HEK293T (cell line): ENCODE measurements at regions not wholly inside any gene's neighbourhood (a gene's known extent, or its start where the extent isn't known, plus 50 kb on each side); places are given as distances from the start of the nearest gene placed in this dataset.

Source experiments
- CTCF ChIA-PET: fragments of 350-600 bp; formaldehyde crosslinking; extraction: SDS; loops from one replicate; lab custom pipeline; 2021; ENCODE audit warnings: antibody characterized with exemption, inconsistent platforms; lab: Yijun Ruan, JAX
- POLR2A ChIA-PET: fragments of 350-600 bp; formaldehyde crosslinking; extraction: SDS; loops from one replicate; lab custom pipeline; 2020; ENCODE audit warnings: antibody characterized with exemption, inconsistent platforms; lab: Yijun Ruan, JAX
- DNase-seq: peaks from one replicate; pipeline ENCODE4 v3.0.0; 2012; ENCODE audit warnings: mixed read lengths; ENCODE audit errors: extremely low spot score
- ARNT ChIP-seq: fragments of 450-650 bp; IDR thresholded peaks from 2 replicates; pipeline ENCODE4 v1.6.1; 2017; ENCODE audit warnings: mild to moderate bottlenecking
- BHLHE40 ChIP-seq: fragments of 450-650 bp; IDR thresholded peaks from 2 replicates; pipeline ENCODE4 v1.6.1; 2016; ENCODE audit warnings: mild to moderate bottlenecking, moderate library complexity, borderline replicate concordance
- CTBP1 ChIP-seq: fragments of 450-650 bp; IDR thresholded peaks from 2 replicates; pipeline ENCODE4 v1.6.1; 2016; ENCODE audit warnings: borderline replicate concordance
- ELF4 ChIP-seq: fragments of 450-650 bp; IDR thresholded peaks from 2 replicates; pipeline ENCODE4 v1.6.1; 2017; ENCODE audit warnings: antibody characterized with exemption
- FOXA1 ChIP-seq: fragments of 450-650 bp; IDR thresholded peaks from 2 replicates; pipeline ENCODE4 v1.6.1; 2016; ENCODE audit warnings: mild to moderate bottlenecking
- FOXK2 ChIP-seq: fragments of 450-650 bp; IDR thresholded peaks from 2 replicates; pipeline ENCODE4 v1.6.1; 2016; ENCODE audit warnings: mild to moderate bottlenecking
- FOXM1 ChIP-seq: fragments of 450-650 bp; IDR thresholded peaks from 2 replicates; pipeline ENCODE4 v1.6.1; 2017; ENCODE audit warnings: mild to moderate bottlenecking, borderline replicate concordance
- HDGF ChIP-seq: fragments of 450-650 bp; IDR thresholded peaks from 2 replicates; pipeline ENCODE4 v1.6.1; 2017; ENCODE audit warnings: antibody characterized with exemption, borderline replicate concordance
- L3MBTL2 ChIP-seq: fragments of 450-650 bp; conservative IDR thresholded peaks from 2 replicates; pipeline ENCODE4 v1.6.1; 2016; ENCODE audit warnings: mild to moderate bottlenecking
- LEF1 ChIP-seq: fragments of 450-650 bp; IDR thresholded peaks from 2 replicates; pipeline ENCODE4 v1.6.1; 2017; ENCODE audit warnings: mild to moderate bottlenecking, borderline replicate concordance
- NFRKB ChIP-seq: fragments of 450-650 bp; IDR thresholded peaks from 2 replicates; pipeline ENCODE4 v1.6.1; 2016; ENCODE audit warnings: mild to moderate bottlenecking, moderate library complexity
- PKNOX1 ChIP-seq: fragments of 450-650 bp; IDR thresholded peaks from 2 replicates; pipeline ENCODE4 v1.6.1; 2016
- SP1 ChIP-seq: fragments of 450-650 bp; IDR thresholded peaks from 2 replicates; pipeline ENCODE4 v1.6.1; 2017
- SUZ12 ChIP-seq: fragments of 450-650 bp; IDR thresholded peaks from 2 replicates; pipeline ENCODE4 v1.6.1; 2016; ENCODE audit warnings: mild to moderate bottlenecking
- TARDBP ChIP-seq: fragments of 450-650 bp; IDR thresholded peaks from 2 replicates; pipeline ENCODE4 v1.6.1; 2016
- ZNF384 ChIP-seq: fragments of 450-650 bp; IDR thresholded peaks from 2 replicates; pipeline ENCODE4 v1.6.1; 2016

DNA sequence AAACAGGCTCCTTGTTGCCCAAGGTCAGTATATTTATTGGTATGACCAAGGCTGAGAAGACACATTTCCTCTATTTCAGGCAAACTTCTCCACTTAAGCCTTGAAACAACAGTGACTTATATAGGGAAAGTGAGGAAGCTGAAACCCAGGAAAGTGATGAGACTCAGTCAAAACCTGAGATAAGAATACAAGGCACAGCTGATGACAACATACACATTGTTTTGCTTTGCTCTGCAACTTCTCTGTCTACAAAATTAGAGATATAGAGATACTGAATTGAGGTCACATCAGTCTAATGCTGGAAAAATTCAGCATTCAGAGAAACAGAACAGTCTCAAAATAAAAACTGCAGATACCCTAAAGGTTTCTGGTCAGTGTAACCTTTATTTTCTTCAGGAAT lies 586.1 kb downstream of the DNAH5 start:
- DNase-seq: no peak
- TF ChIP-seq ELF4: no peak
- no peak for TF ChIP-seq SP1
- ChIA-PET POLR2A (no interaction called here), CTCF (no interaction called here)

GRCh38 chr5:13357929-13358328 lies 586.6 kb downstream of the DNAH5 start:
- ChIA-PET POLR2A (no interaction called here), CTCF (no interaction called here)
- no peak for DNase-seq
- TF ChIP-seq CTBP1: no peak
- TF ChIP-seq ARNT: no peak
- no peak for TF ChIP-seq FOXK2
- no peak for TF ChIP-seq HDGF
- no peak for TF ChIP-seq BHLHE40
- TF ChIP-seq ELF4: no peak
- TF ChIP-seq NFRKB: no peak
- no peak for TF ChIP-seq PKNOX1
- TF ChIP-seq TARDBP: no peak
- no peak for TF ChIP-seq SP1
- no peak for TF ChIP-seq LEF1
- TF ChIP-seq L3MBTL2: no peak
- TF ChIP-seq FOXA1: no peak
- no peak for TF ChIP-seq SUZ12
- TF ChIP-seq ZNF384: no peak
- TF ChIP-seq FOXM1: no peak

DNA sequence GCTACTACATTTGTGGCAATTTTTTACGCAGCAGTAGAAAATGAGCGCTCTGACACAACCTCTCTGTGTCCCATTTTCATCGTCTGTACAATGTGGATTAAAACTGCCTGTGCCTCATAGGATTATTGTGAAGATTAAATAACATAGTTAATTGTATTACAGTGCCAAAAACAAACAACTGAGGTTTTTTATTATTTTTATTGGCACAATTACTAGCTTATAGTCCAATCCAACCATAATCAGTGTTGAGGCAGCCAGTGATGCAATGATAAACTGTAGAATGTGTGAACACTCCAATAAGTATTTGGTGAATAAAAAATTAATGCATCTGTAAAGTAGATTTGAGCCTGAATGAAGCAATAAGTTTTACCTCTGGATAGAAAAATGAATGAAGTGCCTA lies 588.3 kb downstream of the DNAH5 start:
- POLR2A ChIA-PET: no interaction called here
- no peak for DNase-seq
- CTCF ChIA-PET: no interaction called here
- TF ChIP-seq LEF1 (no peak), L3MBTL2 (no peak), SP1 (no peak), PKNOX1 (no peak), ZNF384 (no peak), TARDBP (no peak), ARNT (no peak), FOXM1 (no peak), FOXA1 (no peak), NFRKB (no peak), HDGF (no peak), ELF4 (no peak), SUZ12 (no peak), BHLHE40 (no peak), CTBP1 (no peak), FOXK2 (no peak)

GRCh38 chr5:13354611-13355010 lies 589.9 kb downstream of the DNAH5 start:
- DNase-seq: no peak
- POLR2A ChIA-PET: no interaction called here
- CTCF ChIA-PET: no interaction called here
- TF ChIP-seq LEF1: no peak

GRCh38 chr5:13350767-13351166 lies 593.7 kb downstream of the DNAH5 start:
- no peak for DNase-seq
- CTCF ChIA-PET: no interaction called here
- TF ChIP-seq ARNT: no peak
- POLR2A ChIA-PET: no interaction called here

DNA sequence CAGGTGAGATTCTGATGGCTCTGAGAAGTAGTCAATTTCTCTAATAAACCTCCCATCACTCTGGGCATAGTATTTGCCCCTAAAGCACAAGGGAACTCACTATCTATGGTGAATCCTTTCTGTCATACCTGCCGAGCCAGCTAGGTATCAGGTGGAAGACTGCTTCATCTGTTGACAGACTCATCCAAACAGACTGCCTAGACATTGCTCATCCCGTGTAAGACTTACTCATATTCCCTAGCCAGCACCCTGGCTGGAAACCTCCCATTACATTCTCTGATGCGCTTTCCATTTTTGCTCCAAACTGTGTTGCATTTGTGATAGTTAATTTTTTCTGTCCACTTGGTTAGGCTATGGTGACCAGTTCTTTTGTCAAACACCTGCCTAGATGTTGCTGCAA lies 595.9 kb downstream of the DNAH5 start:
- no peak for DNase-seq
- no peak for TF ChIP-seq ARNT
- no peak for TF ChIP-seq SUZ12
- TF ChIP-seq LEF1: no peak
- no peak for TF ChIP-seq L3MBTL2
- TF ChIP-seq FOXK2: no peak
- no peak for TF ChIP-seq HDGF
- TF ChIP-seq SP1: no peak
- TF ChIP-seq ELF4: no peak
- TF ChIP-seq PKNOX1: no peak
- TF ChIP-seq FOXA1: no peak
- TF ChIP-seq FOXM1: no peak
- TF ChIP-seq CTBP1: no peak
- TF ChIP-seq ZNF384: no peak
- TF ChIP-seq NFRKB: no peak
- no peak for TF ChIP-seq TARDBP
- TF ChIP-seq BHLHE40: no peak
- POLR2A ChIA-PET: no interaction called here
- CTCF ChIA-PET: no interaction called here

DNA sequence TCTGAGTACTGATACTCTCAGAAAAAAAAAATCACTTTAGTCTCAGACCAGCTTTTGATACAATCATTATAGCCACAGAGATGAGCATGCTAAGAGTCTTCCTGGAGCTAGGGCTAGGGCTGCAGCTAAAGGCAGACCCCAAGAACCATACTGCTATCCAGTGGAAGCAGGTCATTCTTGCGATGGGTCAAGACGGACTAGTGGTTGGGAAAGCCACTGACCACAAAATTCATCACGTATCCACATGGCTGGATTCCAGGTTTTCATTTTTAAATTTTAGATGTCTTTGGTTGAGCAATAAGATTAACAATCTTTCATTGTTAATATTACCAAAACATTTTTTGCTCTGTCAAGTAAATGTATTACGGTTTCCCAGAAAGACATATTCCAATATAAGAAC lies 598.1 kb downstream of the DNAH5 start:
- TF ChIP-seq PKNOX1: no peak
- no peak for TF ChIP-seq LEF1
- no peak for TF ChIP-seq NFRKB
- no peak for TF ChIP-seq SUZ12
- no peak for TF ChIP-seq FOXK2
- TF ChIP-seq ELF4: no peak
- no peak for TF ChIP-seq FOXA1
- TF ChIP-seq HDGF: no peak
- TF ChIP-seq CTBP1: no peak
- no peak for TF ChIP-seq ARNT
- no peak for TF ChIP-seq BHLHE40
- POLR2A ChIA-PET: no interaction called here
- no peak for DNase-seq
- CTCF ChIA-PET: no interaction called here
